ENCODE measurements at regions not wholly inside any gene's neighbourhood (a gene's known extent, or its start where the extent isn't known, plus 50 kb on each side); places are given as distances from the start of the nearest gene placed in this dataset.

DNA sequence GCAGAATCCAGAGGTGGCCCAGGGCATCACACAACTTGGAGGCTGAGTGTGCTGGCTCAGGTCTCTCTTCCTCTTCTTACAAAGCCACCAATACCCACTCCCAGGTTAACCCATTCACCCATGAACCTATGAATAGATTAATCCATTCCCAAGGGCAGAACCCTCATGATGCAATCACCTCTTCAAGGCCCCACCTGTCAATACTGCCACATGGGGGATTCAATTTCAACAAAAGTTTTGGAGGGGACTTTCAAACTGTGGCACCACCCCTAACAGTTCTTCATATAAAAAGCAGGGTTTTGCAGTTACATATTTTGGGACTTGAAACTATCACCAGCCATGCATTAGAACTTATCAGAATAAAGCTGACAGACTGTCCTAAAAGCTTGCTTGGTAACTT, 193.6 kb upstream of the RNF32 start:
- ATAC-seq (no peak), DNase-seq (no peak)
- Histone ChIP-seq H3K27ac (no peak overlapping the region), H3K4me1 (no peaks in the 10 kb centered on the region), H3K36me3 (no peaks in the 10 kb centered on the region), H3K27me3 (ENCODE audit: low read depth) (no peaks in the 10 kb centered on the region), H3K9me3 (no peaks in the 10 kb centered on the region), H3K4me3 (no peak overlapping the region)
- intact Hi-C loops (cut with DNase I) = no loop called here
- TF ChIP-seq, protein P1, sequence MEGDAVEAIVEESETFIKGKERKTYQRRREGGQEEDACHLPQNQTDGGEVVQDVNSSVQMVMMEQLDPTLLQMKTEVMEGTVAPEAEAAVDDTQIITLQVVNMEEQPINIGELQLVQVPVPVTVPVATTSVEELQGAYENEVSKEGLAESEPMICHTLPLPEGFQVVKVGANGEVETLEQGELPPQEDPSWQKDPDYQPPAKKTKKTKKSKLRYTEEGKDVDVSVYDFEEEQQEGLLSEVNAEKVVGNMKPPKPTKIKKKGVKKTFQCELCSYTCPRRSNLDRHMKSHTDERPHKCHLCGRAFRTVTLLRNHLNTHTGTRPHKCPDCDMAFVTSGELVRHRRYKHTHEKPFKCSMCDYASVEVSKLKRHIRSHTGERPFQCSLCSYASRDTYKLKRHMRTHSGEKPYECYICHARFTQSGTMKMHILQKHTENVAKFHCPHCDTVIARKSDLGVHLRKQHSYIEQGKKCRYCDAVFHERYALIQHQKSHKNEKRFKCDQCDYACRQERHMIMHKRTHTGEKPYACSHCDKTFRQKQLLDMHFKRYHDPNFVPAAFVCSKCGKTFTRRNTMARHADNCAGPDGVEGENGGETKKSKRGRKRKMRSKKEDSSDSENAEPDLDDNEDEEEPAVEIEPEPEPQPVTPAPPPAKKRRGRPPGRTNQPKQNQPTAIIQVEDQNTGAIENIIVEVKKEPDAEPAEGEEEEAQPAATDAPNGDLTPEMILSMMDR (IDR thresholded peaks at IDR 0.05) = no peak

DNA sequence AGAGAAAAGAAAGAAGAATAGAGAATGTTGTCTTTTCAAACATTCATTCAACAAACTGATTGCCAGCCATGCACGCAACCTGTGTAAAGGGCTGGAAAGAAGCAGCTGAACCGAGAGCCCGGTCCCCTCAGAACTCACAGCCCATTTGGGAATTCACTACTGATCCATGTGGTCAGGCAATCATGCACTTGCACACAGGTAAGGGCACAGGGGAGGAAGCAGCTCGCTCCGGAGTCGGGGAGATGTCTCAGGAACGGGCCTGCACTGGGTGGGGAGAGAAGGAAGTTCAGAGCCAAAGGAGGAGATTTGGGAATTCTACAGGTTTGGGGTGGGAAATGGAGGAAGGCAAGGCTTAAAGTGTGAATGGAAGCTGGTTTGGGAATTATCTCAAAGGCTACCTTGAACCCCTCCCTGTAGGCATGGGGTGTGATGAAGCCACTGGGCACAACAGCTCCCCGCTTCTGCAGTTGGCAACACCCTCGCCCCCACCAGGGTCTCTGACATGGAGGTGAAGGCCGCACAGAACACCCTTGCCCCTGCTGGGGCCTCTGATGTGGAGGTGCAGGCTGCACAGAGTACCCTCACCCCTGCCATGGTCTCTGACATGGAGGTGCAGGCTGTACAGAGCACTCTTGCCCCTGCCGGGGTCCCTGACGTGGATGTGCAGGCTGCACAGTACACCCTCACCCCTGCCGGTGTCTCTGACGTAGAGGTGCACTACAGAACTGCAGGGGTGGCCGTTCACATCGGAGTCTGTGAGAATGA, 194.4 kb upstream of the RNF32 start:
- intact Hi-C loops (cut with DNase I) = no loop called here
- no peaks in the 10 kb centered on the region for H3K9me3 ChIP-seq
- H3K27me3 ChIP-seq (ENCODE audit: low read depth) = no peaks in the 10 kb centered on the region
- no peaks in the 10 kb centered on the region for H3K4me1 ChIP-seq
- no peak overlapping the region for H3K27ac ChIP-seq
- no peak overlapping the region for H3K4me3 ChIP-seq
- DNase-seq (no peak), ATAC-seq (no peak)
- TF ChIP-seq, protein P1 (IDR thresholded peaks at IDR 0.05) = no peak
- no peaks in the 10 kb centered on the region for H3K36me3 ChIP-seq

DNA sequence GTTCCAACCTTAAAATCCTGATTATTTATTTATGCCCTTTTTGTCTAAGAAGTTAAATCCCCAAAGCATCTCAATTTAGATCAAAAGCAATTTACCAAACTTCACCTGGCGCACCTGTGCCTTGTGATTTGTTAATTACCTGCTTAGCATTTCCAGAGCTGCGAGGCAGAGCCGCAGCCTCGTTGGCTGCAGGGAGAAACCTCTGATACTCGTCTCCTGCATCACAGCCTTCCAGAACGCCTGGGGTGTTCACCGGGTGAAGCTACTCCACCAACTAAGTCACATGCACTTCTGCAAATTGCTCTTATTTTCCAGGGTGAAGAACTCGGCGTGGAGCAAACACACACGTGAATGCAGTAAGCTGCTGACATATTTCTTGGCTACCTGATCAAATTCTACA, 198.1 kb upstream of the RNF32 start:
- no peaks in the 10 kb centered on the region for H3K36me3 ChIP-seq
- no peak overlapping the region for H3K4me3 ChIP-seq
- H3K27ac ChIP-seq = no peak overlapping the region
- TF ChIP-seq, protein P1 (IDR thresholded peaks at IDR 0.05) = no peak
- H3K27me3 ChIP-seq (ENCODE audit: low read depth) = no peaks in the 10 kb centered on the region
- intact Hi-C loops (cut with DNase I) = no loop called here
- H3K9me3 ChIP-seq = no peaks in the 10 kb centered on the region
- DNase-seq (no peak), ATAC-seq (no peak)
- H3K4me1 ChIP-seq = no peaks in the 10 kb centered on the region

DNA sequence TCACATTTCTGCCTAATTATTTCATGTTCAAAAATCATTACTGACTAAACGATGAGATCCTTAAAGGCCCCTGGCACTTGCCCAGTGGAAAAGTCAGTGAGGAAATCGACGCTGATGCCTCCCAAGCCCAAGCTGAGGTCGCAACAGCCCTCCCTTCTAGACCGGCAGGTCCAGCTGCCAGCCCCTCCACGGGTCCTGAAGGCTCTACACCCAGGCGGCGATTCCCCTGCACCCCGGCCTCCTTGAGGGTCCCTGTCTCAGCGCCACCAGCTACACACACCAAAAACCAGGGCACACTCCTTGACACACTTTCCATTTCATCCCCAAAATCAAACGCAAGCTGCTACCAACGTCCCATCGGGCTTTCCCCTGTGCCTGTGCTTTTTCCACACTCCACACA, 200.1 kb upstream of the RNF32 start:
- Histone ChIP-seq H3K27ac (no peak overlapping the region), H3K9me3 (no peaks in the 10 kb centered on the region), H3K4me1 (no peaks in the 10 kb centered on the region), H3K4me3 (no peak overlapping the region), H3K27me3 (ENCODE audit: low read depth) (no peaks in the 10 kb centered on the region), H3K36me3 (no peaks in the 10 kb centered on the region)
- intact Hi-C loops (cut with DNase I) = no loop called here
- no peak for DNase-seq
- TF ChIP-seq, protein P1 (IDR thresholded peaks at IDR 0.05) = no peak
- no peak for ATAC-seq

DNA sequence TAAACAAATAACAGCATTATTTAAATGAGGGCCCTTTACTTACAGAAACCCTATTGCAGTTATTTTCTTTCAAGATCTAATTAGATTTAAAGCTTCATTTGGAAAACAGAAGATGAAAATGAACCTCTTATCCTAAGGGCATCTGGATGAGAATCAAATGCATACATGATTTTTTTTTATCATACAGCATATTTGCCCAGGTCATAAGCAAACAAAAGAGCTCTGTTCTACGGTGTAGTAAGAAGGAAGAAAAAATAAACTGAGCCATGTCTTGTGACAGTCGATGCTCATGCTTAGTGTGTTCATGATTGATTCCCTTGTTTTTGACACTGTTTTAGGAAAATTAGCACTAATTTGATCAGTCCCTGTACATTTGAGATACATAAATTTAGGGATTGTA, 202.6 kb upstream of the RNF32 start:
- no peak overlapping the region for H3K4me3 ChIP-seq
- TF ChIP-seq, protein P1 (IDR thresholded peaks at IDR 0.05) = no peak
- H3K27me3 ChIP-seq (ENCODE audit: low read depth) = no peaks in the 10 kb centered on the region
- no peak for ATAC-seq
- no peak overlapping the region for H3K27ac ChIP-seq
- intact Hi-C loops (cut with DNase I) = no loop called here
- no peaks in the 10 kb centered on the region for H3K4me1 ChIP-seq
- no peaks in the 10 kb centered on the region for H3K36me3 ChIP-seq
- no peak for DNase-seq
- no peaks in the 10 kb centered on the region for H3K9me3 ChIP-seq

Data from lower lobe of right lung (tissue), 2 donors.